ENCODE measurements at regions not wholly inside any gene's neighbourhood (a gene's known extent, or its start where the extent isn't known, plus 50 kb on each side); places are given as distances from the start of the nearest gene placed in this dataset.

DNA sequence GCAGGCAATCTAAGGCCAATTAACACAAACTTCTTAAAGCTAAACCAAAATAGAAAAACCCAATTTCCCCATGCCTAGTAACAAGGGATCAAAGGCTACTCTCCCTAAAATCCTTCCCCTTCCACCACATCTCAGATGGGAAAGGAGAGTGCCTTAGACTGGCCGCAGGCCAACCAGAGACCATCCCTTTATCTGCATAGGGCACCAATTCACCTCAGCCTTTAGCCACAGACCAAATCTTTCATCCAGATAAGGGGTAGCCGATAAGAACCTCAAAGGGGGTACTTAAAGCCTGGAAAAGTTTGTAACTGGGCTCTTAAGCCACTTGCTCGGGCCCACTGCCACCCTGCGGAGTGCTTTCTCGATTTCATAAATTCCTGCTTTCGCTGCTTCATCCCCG is 68.3 kb downstream of the TEX13C start:
- TF ChIP-seq POLR2A (IDR thresholded peaks at IDR 0.05) (no peak), EP300 (IDR thresholded peaks at IDR 0.05) (no peak), POLR2AphosphoS5 (IDR thresholded peaks at IDR 0.05) (no peak)
- TF ChIP-seq, protein P1, sequence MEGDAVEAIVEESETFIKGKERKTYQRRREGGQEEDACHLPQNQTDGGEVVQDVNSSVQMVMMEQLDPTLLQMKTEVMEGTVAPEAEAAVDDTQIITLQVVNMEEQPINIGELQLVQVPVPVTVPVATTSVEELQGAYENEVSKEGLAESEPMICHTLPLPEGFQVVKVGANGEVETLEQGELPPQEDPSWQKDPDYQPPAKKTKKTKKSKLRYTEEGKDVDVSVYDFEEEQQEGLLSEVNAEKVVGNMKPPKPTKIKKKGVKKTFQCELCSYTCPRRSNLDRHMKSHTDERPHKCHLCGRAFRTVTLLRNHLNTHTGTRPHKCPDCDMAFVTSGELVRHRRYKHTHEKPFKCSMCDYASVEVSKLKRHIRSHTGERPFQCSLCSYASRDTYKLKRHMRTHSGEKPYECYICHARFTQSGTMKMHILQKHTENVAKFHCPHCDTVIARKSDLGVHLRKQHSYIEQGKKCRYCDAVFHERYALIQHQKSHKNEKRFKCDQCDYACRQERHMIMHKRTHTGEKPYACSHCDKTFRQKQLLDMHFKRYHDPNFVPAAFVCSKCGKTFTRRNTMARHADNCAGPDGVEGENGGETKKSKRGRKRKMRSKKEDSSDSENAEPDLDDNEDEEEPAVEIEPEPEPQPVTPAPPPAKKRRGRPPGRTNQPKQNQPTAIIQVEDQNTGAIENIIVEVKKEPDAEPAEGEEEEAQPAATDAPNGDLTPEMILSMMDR (IDR thresholded peaks at IDR 0.05), result no peak

Data from gastroesophageal sphincter (tissue), 3 donors.